MM.1S (cell line): ENCODE measurements at regions not wholly inside any gene's neighbourhood (a gene's known extent, or its start where the extent isn't known, plus 50 kb on each side); places are given as distances from the start of the nearest gene placed in this dataset.

Experiments used
- DNase-seq: peaks from one replicate; pipeline ENCODE4 v3.0.0-alpha.2; 2015
- H2AFZ ChIP-seq: fragments of 300-600 bp; sonication (generic); 2 replicates; pipeline ENCODE4 v1.6.0; 2016; ENCODE audit warnings: antibody characterized with exemption, low read length
- H3F3A ChIP-seq: fragments of 300-600 bp; sonication (generic); 2 replicates; pipeline ENCODE4 v1.6.1; 2016; ENCODE audit warnings: mild to moderate bottlenecking, antibody characterized with exemption, low read length, moderate library complexity, mixed read lengths; ENCODE audit not compliant: insufficient read depth
- H3K27ac ChIP-seq: fragments of 300-600 bp; sonication (generic); 2 replicates; pipeline ENCODE4 v1.5.1; 2016; ENCODE audit warnings: mild to moderate bottlenecking, low read length
- H3K27me3 ChIP-seq: fragments of 300-600 bp; sonication (generic); replicated peaks from 2 replicates; pipeline ENCODE4 v1.6.0; 2016; ENCODE audit warnings: low read length; ENCODE audit not compliant: insufficient read depth
- H3K36me3 ChIP-seq: fragments of 300-600 bp; sonication (generic); replicated peaks from 2 replicates; pipeline ENCODE4 v1.6.1; 2016; ENCODE audit warnings: mild to moderate bottlenecking, low read length, mixed read lengths; ENCODE audit not compliant: insufficient read depth
- H3K4me1 ChIP-seq: fragments of 300-600 bp; sonication (generic); 2 replicates; pipeline ENCODE4 v1.6.1; 2016; ENCODE audit warnings: low read length, mixed read lengths
- H3K4me2 ChIP-seq: fragments of 300-600 bp; sonication (generic); 2 replicates; pipeline ENCODE4 v1.6.0; 2016; ENCODE audit warnings: low read depth, low read length
- H3K4me3 ChIP-seq: fragments of 300-600 bp; sonication (generic); 2 replicates; pipeline ENCODE4 v1.5.1; 2016; ENCODE audit warnings: low read length, mixed read lengths
- H3K79me2 ChIP-seq: fragments of 300-600 bp; sonication (generic); 2 replicates; pipeline ENCODE4 v1.6.1; 2016; ENCODE audit warnings: mixed run types, low read length, mixed read lengths
- H3K9ac ChIP-seq: fragments of 300-600 bp; sonication (generic); 2 replicates; pipeline ENCODE4 v1.6.1; 2016; ENCODE audit warnings: low read length, mixed read lengths
- H3K9me2 ChIP-seq: fragments of 300-600 bp; sonication (generic); replicated peaks from 2 replicates; pipeline ENCODE4 v1.6.1; 2016; ENCODE audit warnings: mild to moderate bottlenecking, low read length, mixed read lengths; ENCODE audit not compliant: insufficient read depth
- H3K9me3 ChIP-seq: fragments of 300-600 bp; sonication (generic); replicated peaks from 2 replicates; pipeline ENCODE4 v1.6.1; 2016; ENCODE audit warnings: mild to moderate bottlenecking, low read length, mixed read lengths; ENCODE audit not compliant: insufficient read depth
- H4K20me1 ChIP-seq: fragments of 300-600 bp; sonication (generic); 2 replicates; pipeline ENCODE4 v1.6.1; 2016; ENCODE audit warnings: mild to moderate bottlenecking, low read length, moderate library complexity, mixed read lengths; ENCODE audit not compliant: insufficient read depth
- EZH2 ChIP-seq: fragments of 300-600 bp; sonication (generic); optimal IDR thresholded peaks from 2 replicates; pipeline ENCODE3; 2017; ENCODE audit warnings: low read depth, mild to moderate bottlenecking, antibody characterized with exemption, low read length, mixed read lengths
- EZH2phosphoT487 ChIP-seq: fragments of 300-600 bp; sonication (generic); IDR thresholded peaks from 2 replicates; pipeline ENCODE4 v1.6.1; 2018; ENCODE audit warnings: antibody characterized with exemption, low read length
- TF ChIP-seq, protein P1 (sequence below): fragments of 300-600 bp; sonication (generic); IDR thresholded peaks from 2 replicates; pipeline ENCODE4 v1.5.1; 2016; ENCODE audit warnings: antibody characterized with exemption, low read length, mixed read lengths

GRCh38 chr17:69762766-69763165 lies 312.3 kb upstream of the KCNJ16 start:
- Histone ChIP-seq H3K9me2 (no peaks in the 10 kb centered on the region), H3K9me3 (no peaks in the 10 kb centered on the region), H3K79me2 (no peaks in the 10 kb centered on the region), H3K27me3 (no peaks in the 10 kb centered on the region), H3F3A (no peaks in the 10 kb centered on the region), H3K4me3 (no peak overlapping the region), H3K27ac (no peak overlapping the region), H3K4me1 (no peaks in the 10 kb centered on the region), H2AFZ (no peak overlapping the region), H3K36me3 (no peaks in the 10 kb centered on the region), H3K9ac (no peak overlapping the region), H3K4me2 (no peak overlapping the region), H4K20me1 (no peaks in the 10 kb centered on the region)
- no peak for DNase-seq
- TF ChIP-seq EZH2: no peak
- TF ChIP-seq EZH2phosphoT487: no peak
- TF ChIP-seq, protein P1, sequence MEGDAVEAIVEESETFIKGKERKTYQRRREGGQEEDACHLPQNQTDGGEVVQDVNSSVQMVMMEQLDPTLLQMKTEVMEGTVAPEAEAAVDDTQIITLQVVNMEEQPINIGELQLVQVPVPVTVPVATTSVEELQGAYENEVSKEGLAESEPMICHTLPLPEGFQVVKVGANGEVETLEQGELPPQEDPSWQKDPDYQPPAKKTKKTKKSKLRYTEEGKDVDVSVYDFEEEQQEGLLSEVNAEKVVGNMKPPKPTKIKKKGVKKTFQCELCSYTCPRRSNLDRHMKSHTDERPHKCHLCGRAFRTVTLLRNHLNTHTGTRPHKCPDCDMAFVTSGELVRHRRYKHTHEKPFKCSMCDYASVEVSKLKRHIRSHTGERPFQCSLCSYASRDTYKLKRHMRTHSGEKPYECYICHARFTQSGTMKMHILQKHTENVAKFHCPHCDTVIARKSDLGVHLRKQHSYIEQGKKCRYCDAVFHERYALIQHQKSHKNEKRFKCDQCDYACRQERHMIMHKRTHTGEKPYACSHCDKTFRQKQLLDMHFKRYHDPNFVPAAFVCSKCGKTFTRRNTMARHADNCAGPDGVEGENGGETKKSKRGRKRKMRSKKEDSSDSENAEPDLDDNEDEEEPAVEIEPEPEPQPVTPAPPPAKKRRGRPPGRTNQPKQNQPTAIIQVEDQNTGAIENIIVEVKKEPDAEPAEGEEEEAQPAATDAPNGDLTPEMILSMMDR: no peak

DNA sequence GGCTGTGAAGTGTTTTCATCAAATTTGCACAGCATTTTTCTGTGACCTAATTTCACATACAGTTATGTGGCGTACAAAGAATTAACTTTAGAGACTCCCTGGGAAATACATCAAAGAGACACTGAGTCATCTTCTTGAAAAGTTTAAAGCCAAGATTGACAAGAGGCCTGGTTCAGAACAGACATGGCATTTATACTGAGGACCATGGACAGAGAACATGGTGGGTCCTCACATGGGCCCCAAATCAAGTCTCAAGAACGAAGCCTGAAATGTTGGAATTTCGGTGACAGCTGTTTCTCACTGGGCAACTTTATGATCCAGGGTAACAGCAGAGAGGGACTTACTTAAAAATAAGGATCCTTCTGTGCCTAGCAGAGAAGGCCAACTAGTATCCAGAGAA lies 311.5 kb upstream of the KCNJ16 start:
- Histone ChIP-seq H3K9me2 (no peaks in the 10 kb centered on the region), H3K9me3 (no peaks in the 10 kb centered on the region), H3K79me2 (no peaks in the 10 kb centered on the region), H3K36me3 (no peaks in the 10 kb centered on the region), H3K4me1 (peaks cover 4% of the 10 kb centered on the region; the same call in 1 of the 2 replicates), H4K20me1 (no peaks in the 10 kb centered on the region), H3K4me2 (no peak overlapping the region), H3K9ac (no peak overlapping the region), H3K27ac (no peak overlapping the region), H3F3A (no peaks in the 10 kb centered on the region), H2AFZ (no peak overlapping the region), H3K27me3 (no peaks in the 10 kb centered on the region), H3K4me3 (no peak overlapping the region)
- no peak for DNase-seq
- TF ChIP-seq EZH2phosphoT487 (no peak), EZH2 (no peak)
- TF ChIP-seq, protein P1: no peak

DNA sequence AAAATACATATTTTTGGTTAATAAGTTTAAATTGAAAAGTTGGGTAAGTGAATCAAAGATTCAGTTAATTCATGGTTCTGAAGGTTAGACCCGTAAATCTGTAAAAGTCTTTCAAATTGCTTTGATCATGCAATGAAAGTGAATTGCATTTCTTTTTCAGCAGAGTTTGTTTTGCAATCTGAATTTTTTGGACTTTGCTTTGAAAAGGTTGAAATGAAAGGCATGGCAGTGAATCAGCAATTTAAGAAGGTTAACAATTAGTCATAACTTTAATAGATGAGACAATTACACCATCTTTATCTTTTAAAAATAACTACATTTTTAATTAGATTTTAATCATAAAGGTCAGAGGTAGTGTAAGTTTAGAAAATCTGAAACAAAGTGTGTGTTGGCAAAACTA lies 310.9 kb upstream of the KCNJ16 start:
- Histone ChIP-seq H3K4me1 (peaks cover 9% of the 10 kb centered on the region; the same call in 1 of the 2 replicates), H3K9ac (no peak overlapping the region), H3F3A (no peaks in the 10 kb centered on the region), H3K4me3 (no peak overlapping the region), H3K27me3 (no peaks in the 10 kb centered on the region), H4K20me1 (no peaks in the 10 kb centered on the region), H3K27ac (no peak overlapping the region), H3K9me2 (no peaks in the 10 kb centered on the region), H3K79me2 (no peaks in the 10 kb centered on the region), H2AFZ (no peak overlapping the region), H3K4me2 (no peak overlapping the region), H3K9me3 (no peaks in the 10 kb centered on the region), H3K36me3 (no peaks in the 10 kb centered on the region)
- no peak for DNase-seq
- TF ChIP-seq EZH2phosphoT487: no peak
- TF ChIP-seq, protein P1: no peak
